GM10248 (cell line): ENCODE measurements at regions not wholly inside any gene's neighbourhood (a gene's known extent, or its start where the extent isn't known, plus 50 kb on each side); places are given as distances from the start of the nearest gene placed in this dataset.

Experiments
- CTCF ChIA-PET: fragments of 300-600 bp; sonication (Branson Sonifier 250); formaldehyde crosslinking; extraction: SDS; loops from one replicate; lab custom pipeline; 2021; ENCODE audit warnings: antibody characterized with exemption; lab: Yijun Ruan, JAX
- POLR2A ChIA-PET: fragments of 350-650 bp; sonication (Branson Sonifier 250); formaldehyde crosslinking; extraction: SDS; loops from one replicate; lab custom pipeline; 2020; ENCODE audit warnings: antibody characterized with exemption; lab: Yijun Ruan, JAX
- DNase-seq: peaks from one replicate; pipeline ENCODE4 v3.0.0; 2012; ENCODE audit errors: extremely low spot score
- TF ChIP-seq, protein P1 (sequence below): IDR thresholded peaks from 2 replicates; pipeline ENCODE4 v1.5.1; 2012; ENCODE audit warnings: mild to moderate bottlenecking, low read depth; ENCODE audit errors: extremely low read depth, missing control alignments, control extremely low read depth

GRCh38 chr9:93897075-93897970, 57.8 kb downstream of the BARX1 start:
- ChIA-PET CTCF (no interaction called here), POLR2A (no interaction called here)
- peak; percentile 12 for DNase-seq
- TF ChIP-seq, protein P1, sequence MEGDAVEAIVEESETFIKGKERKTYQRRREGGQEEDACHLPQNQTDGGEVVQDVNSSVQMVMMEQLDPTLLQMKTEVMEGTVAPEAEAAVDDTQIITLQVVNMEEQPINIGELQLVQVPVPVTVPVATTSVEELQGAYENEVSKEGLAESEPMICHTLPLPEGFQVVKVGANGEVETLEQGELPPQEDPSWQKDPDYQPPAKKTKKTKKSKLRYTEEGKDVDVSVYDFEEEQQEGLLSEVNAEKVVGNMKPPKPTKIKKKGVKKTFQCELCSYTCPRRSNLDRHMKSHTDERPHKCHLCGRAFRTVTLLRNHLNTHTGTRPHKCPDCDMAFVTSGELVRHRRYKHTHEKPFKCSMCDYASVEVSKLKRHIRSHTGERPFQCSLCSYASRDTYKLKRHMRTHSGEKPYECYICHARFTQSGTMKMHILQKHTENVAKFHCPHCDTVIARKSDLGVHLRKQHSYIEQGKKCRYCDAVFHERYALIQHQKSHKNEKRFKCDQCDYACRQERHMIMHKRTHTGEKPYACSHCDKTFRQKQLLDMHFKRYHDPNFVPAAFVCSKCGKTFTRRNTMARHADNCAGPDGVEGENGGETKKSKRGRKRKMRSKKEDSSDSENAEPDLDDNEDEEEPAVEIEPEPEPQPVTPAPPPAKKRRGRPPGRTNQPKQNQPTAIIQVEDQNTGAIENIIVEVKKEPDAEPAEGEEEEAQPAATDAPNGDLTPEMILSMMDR: no peak

DNA sequence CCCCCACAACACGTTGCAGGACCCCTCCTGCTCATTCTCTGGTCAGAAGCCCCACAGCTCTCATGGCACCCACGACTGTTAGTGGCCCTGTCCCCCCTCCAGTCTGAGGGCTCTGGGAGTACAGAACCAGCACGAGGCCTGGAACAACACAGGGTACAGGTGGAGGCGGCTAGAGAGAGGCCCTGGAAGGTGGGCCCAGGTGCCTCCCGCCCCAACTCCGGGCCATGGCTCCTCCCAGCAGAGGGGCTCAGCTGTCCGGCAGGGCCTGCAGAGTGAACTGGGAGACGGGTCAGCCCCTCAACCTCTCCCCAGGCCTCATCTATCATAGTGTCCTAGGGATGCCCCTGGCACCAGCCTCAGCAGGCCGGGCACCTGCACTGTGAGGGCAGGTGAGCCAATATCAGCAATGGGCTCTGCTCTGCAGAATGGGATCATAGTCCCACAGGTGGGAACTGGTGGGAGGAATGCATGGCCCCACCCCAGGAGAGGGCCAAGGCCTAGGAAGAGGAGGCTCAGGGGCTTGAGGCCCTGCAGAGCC, 58.6 kb downstream of the BARX1 start:
- CTCF ChIA-PET: no interaction called here
- POLR2A ChIA-PET: no interaction called here
- TF ChIP-seq, protein P1: no peak
- no peak for DNase-seq

DNA sequence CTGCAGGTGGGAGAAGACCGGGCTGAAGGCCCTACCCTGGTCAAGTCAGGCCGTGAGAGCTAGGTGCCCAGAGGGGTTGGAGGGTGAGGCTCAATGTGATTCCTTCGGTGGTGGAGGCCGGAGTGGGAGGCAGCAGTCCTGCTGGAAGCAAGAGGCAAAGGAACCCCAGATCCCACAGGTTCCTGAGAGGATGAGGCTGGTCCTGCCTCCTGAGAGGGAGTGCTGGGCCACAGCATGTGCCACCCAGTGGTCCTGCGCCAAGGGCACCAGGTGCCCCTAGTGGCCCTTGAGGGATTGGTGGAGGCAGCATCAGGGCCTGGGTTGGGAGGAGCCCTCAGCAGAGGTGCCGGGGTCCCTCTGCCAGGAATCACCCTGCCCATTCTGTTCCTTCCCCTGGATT, 59.1 kb downstream of the BARX1 start:
- ChIA-PET CTCF (no interaction called here), POLR2A (no interaction called here)
- DNase-seq: peak; percentile 10
- TF ChIP-seq, protein P1: no peak

DNA sequence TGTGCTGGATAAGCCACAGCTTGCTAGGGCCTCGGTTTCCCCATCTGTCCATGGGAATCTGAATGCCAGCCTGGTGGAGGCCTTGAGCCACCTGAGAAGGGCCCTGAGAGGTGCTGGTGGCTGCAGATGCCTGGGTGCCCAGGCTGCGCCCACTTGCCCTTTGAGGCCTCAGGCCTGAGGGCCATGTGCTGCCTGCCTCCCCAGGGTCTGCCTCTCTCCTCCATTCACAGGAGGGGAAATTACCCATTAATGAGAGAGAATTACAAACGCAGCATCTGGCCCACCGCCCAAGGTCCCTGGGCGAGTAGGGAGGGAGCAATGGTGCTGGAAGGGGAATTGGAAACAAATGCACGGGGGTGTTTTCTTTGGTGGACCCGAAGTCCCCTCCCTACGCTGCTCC, 59.6 kb downstream of the BARX1 start:
- ChIA-PET POLR2A (no interaction called here), CTCF (no interaction called here)
- DNase-seq: peak; percentile 2
- TF ChIP-seq, protein P1: no peak

GRCh38 chr9:93894691-93895079, 60.5 kb downstream of the BARX1 start:
- peak; percentile 4 for DNase-seq
- TF ChIP-seq, protein P1: no peak
- CTCF ChIA-PET: no interaction called here
- POLR2A ChIA-PET: no interaction called here

DNA sequence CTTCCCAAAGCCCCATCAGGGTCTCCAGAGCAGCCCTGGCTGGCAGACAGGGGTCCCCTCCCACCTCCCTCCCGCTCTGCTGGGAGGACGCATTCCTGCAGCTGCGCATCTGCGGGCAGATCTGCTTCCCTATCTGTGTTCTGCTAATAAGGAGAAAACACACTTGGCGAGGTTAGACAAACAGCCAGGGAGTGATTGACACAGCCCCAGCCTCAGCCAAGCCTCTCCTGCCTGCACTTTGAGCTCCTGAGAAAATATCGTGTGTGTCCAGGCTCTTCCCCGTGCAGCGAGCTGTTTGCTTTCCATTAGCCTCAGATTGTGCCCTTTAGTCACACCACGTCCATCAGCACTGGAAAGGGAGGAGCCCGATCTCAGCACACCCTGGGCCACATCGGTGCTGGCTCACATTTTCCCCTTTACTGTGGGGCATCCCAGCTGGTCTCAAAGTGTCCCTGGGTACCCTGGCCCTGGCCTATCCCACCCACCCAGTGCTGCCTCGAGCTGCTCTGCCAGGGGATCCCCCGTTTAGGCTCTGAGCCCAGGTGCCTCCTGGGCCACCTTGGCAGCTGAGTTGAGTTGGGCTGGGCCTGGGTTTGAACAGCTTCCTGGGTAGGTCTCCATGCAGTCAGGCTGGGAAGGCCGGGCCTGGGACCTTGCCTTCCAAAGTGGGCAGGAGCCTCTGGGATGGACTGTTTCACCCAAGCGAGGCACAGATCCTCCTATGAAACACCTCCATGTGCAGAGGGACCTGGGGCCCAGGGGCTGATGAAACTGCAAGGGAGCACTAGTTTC, 61.1 kb downstream of the BARX1 start:
- TF ChIP-seq, protein P1: no peak
- DNase-seq: peak; percentile 4
- ChIA-PET POLR2A (no interaction called here), CTCF (no interaction called here)
